ENCODE measurements at regions not wholly inside any gene's neighbourhood (a gene's known extent, or its start where the extent isn't known, plus 50 kb on each side); places are given as distances from the start of the nearest gene placed in this dataset.

- TF ChIP-seq CTCF (IDR thresholded peaks at IDR 0.05), result no peak
- Mint-ChIP-seq H3K9me3 (ENCODE audit: low read depth) (no peaks in the 10 kb centered on the region), H3K27me3 (ENCODE audit: low read depth) (no peaks in the 10 kb centered on the region), H3K4me1 (ENCODE audit: low read depth) (peaks cover 33% of the 10 kb centered on the region), H3K36me3 (ENCODE audit: low read depth) (no peaks in the 10 kb centered on the region), H3K4me3 (ENCODE audit: unreplicated experiment) (no peak overlapping the region), H3K27ac (ENCODE audit: unreplicated experiment) (no peak overlapping the region)
- DNase-seq (ENCODE audit: low spot score), result no peak
Observed at GRCh38 chr12:67921286-67921685, 68.0 kb upstream of the IFNG-AS1 start.

GRCh38 chr12:67922245-67922644, 67.0 kb upstream of the IFNG-AS1 start:
- Mint-ChIP-seq H3K36me3 (ENCODE audit: low read depth) (no peaks in the 10 kb centered on the region), H3K4me1 (ENCODE audit: low read depth) (peaks cover 28% of the 10 kb centered on the region), H3K27ac (ENCODE audit: unreplicated experiment) (no peak overlapping the region), H3K9me3 (ENCODE audit: low read depth) (no peaks in the 10 kb centered on the region), H3K27me3 (ENCODE audit: low read depth) (no peaks in the 10 kb centered on the region), H3K4me3 (ENCODE audit: unreplicated experiment) (no peak overlapping the region)
- DNase-seq (ENCODE audit: low spot score), result no peak
- TF ChIP-seq CTCF (IDR thresholded peaks at IDR 0.05), result no peak

GRCh38 chr12:67925077-67925476, 64.2 kb upstream of the IFNG-AS1 start:
- H3K4me3 Mint-ChIP-seq (ENCODE audit: unreplicated experiment), result no peak overlapping the region
- no peaks in the 10 kb centered on the region for H3K9me3 Mint-ChIP-seq (ENCODE audit: low read depth)
- no peak overlapping the region for H3K27ac Mint-ChIP-seq (ENCODE audit: unreplicated experiment)
- H3K4me1 Mint-ChIP-seq (ENCODE audit: low read depth), result peaks cover 46% of the 10 kb centered on the region
- H3K36me3 Mint-ChIP-seq (ENCODE audit: low read depth), result no peaks in the 10 kb centered on the region
- no peak for TF ChIP-seq CTCF (IDR thresholded peaks at IDR 0.05)
- H3K27me3 Mint-ChIP-seq (ENCODE audit: low read depth), result no peaks in the 10 kb centered on the region
- no peak for DNase-seq (ENCODE audit: low spot score)

- H3K27ac Mint-ChIP-seq (ENCODE audit: unreplicated experiment), result no peak overlapping the region
- peaks cover 46% of the 10 kb centered on the region for H3K4me1 Mint-ChIP-seq (ENCODE audit: low read depth)
- H3K4me3 Mint-ChIP-seq (ENCODE audit: unreplicated experiment), result no peak overlapping the region
- H3K27me3 Mint-ChIP-seq (ENCODE audit: low read depth), result no peaks in the 10 kb centered on the region
- DNase-seq (ENCODE audit: low spot score), result no peak
- H3K36me3 Mint-ChIP-seq (ENCODE audit: low read depth), result no peaks in the 10 kb centered on the region
- no peak for TF ChIP-seq CTCF (IDR thresholded peaks at IDR 0.05)
- no peaks in the 10 kb centered on the region for H3K9me3 Mint-ChIP-seq (ENCODE audit: low read depth)
Observed at GRCh38 chr12:67925552-67925951, 63.7 kb upstream of the IFNG-AS1 start.

GRCh38 chr12:67926063-67926462, 63.2 kb upstream of the IFNG-AS1 start:
- no peak for DNase-seq (ENCODE audit: low spot score)
- Mint-ChIP-seq H3K27ac (ENCODE audit: unreplicated experiment) (no peak overlapping the region), H3K4me1 (ENCODE audit: low read depth) (peaks cover 41% of the 10 kb centered on the region)

More at GRCh38 chr12:67926063-67926462, 63.2 kb upstream of the IFNG-AS1 start:
- Mint-ChIP-seq H3K9me3 (ENCODE audit: low read depth) (no peaks in the 10 kb centered on the region), H3K4me3 (ENCODE audit: unreplicated experiment) (no peak overlapping the region), H3K36me3 (ENCODE audit: low read depth) (no peaks in the 10 kb centered on the region), H3K27me3 (ENCODE audit: low read depth) (no peaks in the 10 kb centered on the region)
- TF ChIP-seq CTCF (IDR thresholded peaks at IDR 0.05), result no peak
